Prostate gland (tissue), 2 donors: ENCODE measurements at regions not wholly inside any gene's neighbourhood (a gene's known extent, or its start where the extent isn't known, plus 50 kb on each side); places are given as distances from the start of the nearest gene placed in this dataset.

ENCODE experiments used
- POLR2A ChIP-seq: fragments of 450-650 bp; IDR thresholded peaks from one replicate; pipeline ENCODE4 v1.6.1; 2016; ENCODE audit warnings: antibody characterized with exemption, mild to moderate bottlenecking
- POLR2AphosphoS5 ChIP-seq: sonication (generic); formaldehyde crosslinking; IDR thresholded peaks from one replicate; pipeline ENCODE4 v1.6.1; 2017; ENCODE audit warnings: antibody characterized with exemption
- TF ChIP-seq, protein P1 (sequence below), 4 experiments: fragments of 200-600 bp in 2 of 4; fragments of 450-650 bp in 2 of 4; sonication (generic) in 2 of 4; IDR thresholded peaks; 1 replicate in 3 of 4; 2 replicates in 1 of 4; pipeline ENCODE4 v1.5.1; 2016 to 2019; ENCODE audit warnings: antibody characterized with exemption in 4 of 4, mild to moderate bottlenecking in 2 of 4, moderate library complexity in 2 of 4

DNA sequence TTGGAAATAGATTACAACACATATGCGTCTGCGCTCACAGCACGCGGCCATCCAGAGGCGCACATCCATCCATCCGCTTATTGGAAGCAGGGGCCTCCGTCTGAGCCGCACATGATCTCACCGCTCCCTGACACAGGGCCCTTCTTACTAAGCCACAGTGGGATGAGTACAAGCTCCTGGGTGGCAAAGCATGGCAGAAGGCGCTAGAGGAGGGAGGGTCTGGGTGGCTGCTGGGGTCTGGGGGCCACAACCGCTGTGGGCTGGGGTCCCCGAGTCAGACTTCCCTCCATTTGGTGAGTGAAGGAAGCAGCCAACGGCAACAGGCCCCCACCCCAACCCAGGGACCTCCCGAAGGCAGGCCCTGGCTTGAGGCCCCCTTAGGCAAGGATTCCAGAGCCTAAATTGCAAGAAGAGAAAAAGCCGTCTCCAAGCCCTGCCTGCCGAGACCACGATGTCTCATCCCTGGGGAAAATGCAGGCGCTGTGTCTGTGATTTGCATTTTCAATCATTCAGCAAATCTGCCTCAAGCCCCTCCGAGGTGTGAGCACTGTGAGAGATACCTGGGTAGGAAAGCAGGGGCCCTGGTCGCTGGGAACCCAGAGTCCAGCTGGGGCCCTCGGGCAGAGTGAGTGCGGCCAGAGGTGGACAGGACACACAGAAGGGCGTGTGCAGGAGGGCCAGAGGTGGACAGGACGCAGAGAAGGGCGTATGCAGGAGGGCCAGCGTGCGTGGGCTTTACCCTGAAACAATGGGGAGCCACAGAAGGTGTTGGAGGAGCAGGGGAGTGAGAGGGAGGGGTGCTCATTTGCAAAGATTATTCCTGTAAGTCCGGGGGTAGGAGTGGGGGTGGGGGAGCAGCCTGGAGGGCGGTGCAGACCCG is 135.7 kb downstream of the OLFM1 start:
- TF ChIP-seq, protein P1, sequence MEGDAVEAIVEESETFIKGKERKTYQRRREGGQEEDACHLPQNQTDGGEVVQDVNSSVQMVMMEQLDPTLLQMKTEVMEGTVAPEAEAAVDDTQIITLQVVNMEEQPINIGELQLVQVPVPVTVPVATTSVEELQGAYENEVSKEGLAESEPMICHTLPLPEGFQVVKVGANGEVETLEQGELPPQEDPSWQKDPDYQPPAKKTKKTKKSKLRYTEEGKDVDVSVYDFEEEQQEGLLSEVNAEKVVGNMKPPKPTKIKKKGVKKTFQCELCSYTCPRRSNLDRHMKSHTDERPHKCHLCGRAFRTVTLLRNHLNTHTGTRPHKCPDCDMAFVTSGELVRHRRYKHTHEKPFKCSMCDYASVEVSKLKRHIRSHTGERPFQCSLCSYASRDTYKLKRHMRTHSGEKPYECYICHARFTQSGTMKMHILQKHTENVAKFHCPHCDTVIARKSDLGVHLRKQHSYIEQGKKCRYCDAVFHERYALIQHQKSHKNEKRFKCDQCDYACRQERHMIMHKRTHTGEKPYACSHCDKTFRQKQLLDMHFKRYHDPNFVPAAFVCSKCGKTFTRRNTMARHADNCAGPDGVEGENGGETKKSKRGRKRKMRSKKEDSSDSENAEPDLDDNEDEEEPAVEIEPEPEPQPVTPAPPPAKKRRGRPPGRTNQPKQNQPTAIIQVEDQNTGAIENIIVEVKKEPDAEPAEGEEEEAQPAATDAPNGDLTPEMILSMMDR (IDR thresholded peaks at IDR 0.05), result no peak
- TF ChIP-seq POLR2A, result no peak
- TF ChIP-seq POLR2AphosphoS5, result no peak
